ENCODE measurements at regions not wholly inside any gene's neighbourhood (a gene's known extent, or its start where the extent isn't known, plus 50 kb on each side); places are given as distances from the start of the nearest gene placed in this dataset.

DNA sequence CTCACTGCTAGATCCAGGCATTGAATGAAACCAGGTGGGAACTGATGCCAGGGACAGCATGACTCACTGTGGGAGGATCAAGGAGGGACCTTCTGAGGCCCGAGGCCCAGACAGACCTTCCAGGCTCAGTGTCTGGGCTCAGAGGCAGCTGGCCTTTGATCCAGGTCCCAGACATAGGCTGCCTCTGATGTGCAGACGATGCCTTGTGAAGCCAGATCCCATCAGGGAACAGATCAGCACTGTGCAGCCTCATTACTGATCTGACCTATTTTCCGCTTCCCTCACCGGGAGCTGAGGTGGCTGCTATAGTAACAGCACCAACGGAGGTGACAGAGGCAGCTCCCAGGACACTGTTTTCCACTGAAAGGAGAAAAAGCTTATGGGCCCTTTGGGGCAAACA is 399.5 kb downstream of the MATN1 start:
- 80 to 86% methylated on average over 5 of the region's 5 CpGs for WGBS, 2 experiments (ENCODE audit: insufficient coverage in 1 of 2, insufficient read length in 1 of 2)
- peak; percentile 43 for DNase-seq
- no peaks in the 10 kb centered on the region for H3K9me3 Mint-ChIP-seq
- Histone ChIP-seq H3K36me3 (ENCODE audit: control insufficient read depth, insufficient read depth, low read length) (no peaks in the 10 kb centered on the region), H3K9me3 (ENCODE audit: control insufficient read depth, low read length) (no peaks in the 10 kb centered on the region), H3K9ac (ENCODE audit: extremely low read depth, low read length, poor library complexity, severe bottlenecking) (no peak overlapping the region), H3K27me3 (ENCODE audit: control insufficient read depth, insufficient read depth, low read length, poor library complexity, severe bottlenecking) (no peaks in the 10 kb centered on the region), H3K27ac (ENCODE audit: low read depth, low read length) (no peak overlapping the region), H3K4me1 (ENCODE audit: control insufficient read depth, insufficient read depth, low read length) (peaks cover 9% of the 10 kb centered on the region), H3K4me3 (ENCODE audit: low read length) (no peak overlapping the region)
- H3K27me3 Mint-ChIP-seq (ENCODE audit: insufficient read depth): peaks cover 7% of the 10 kb centered on the region
- no peak for TF ChIP-seq CTCF (conservative IDR thresholded peaks at IDR 0.05)
- no peak overlapping the region for H3K4me3 Mint-ChIP-seq
- H3K36me3 Mint-ChIP-seq (ENCODE audit: low read depth): no peaks in the 10 kb centered on the region
- no peak overlapping the region for H3K27ac Mint-ChIP-seq
- H3K4me1 Mint-ChIP-seq: peaks cover 12% of the 10 kb centered on the region

- H3K36me3 ChIP-seq (ENCODE audit: control insufficient read depth, insufficient read depth, low read length): no peaks in the 10 kb centered on the region
- WGBS, 2 experiments (ENCODE audit: insufficient coverage in 1 of 2, insufficient read length in 1 of 2): 92 to 100% methylated on average over 2 to 3 of the region's 3 CpGs
- H3K27ac ChIP-seq (ENCODE audit: low read depth, low read length): no peak overlapping the region
- Mint-ChIP-seq H3K27me3 (ENCODE audit: insufficient read depth) (peaks cover 3% of the 10 kb centered on the region), H3K4me3 (no peak overlapping the region), H3K4me1 (peaks cover 15% of the 10 kb centered on the region), H3K36me3 (ENCODE audit: low read depth) (no peaks in the 10 kb centered on the region), H3K27ac (no peak overlapping the region), H3K9me3 (no peaks in the 10 kb centered on the region)
- TF ChIP-seq CTCF (conservative IDR thresholded peaks at IDR 0.05): no peak
- H3K9me3 ChIP-seq (ENCODE audit: control insufficient read depth, low read length): no peaks in the 10 kb centered on the region
- no peak for DNase-seq
- no peak overlapping the region for H3K9ac ChIP-seq (ENCODE audit: extremely low read depth, low read length, poor library complexity, severe bottlenecking)
- no peak overlapping the region for H3K4me3 ChIP-seq (ENCODE audit: low read length)
- H3K27me3 ChIP-seq (ENCODE audit: control insufficient read depth, insufficient read depth, low read length, poor library complexity, severe bottlenecking): no peaks in the 10 kb centered on the region
- H3K4me1 ChIP-seq (ENCODE audit: control insufficient read depth, insufficient read depth, low read length): peaks cover 9% of the 10 kb centered on the region
Observed at GRCh38 chr1:30323352-30323751, 400.0 kb downstream of the MATN1 start.

GRCh38 chr1:30322859-30323257 is 400.5 kb downstream of the MATN1 start:
- peak overlapping the region; percentile 81 for H3K27ac Mint-ChIP-seq
- no peak overlapping the region for H3K4me3 Mint-ChIP-seq
- peaks cover 3% of the 10 kb centered on the region for H3K27me3 Mint-ChIP-seq (ENCODE audit: insufficient read depth)
- DNase-seq: peak; percentile 79
- H3K36me3 ChIP-seq (ENCODE audit: control insufficient read depth, insufficient read depth, low read length): no peaks in the 10 kb centered on the region
- TF ChIP-seq CTCF (conservative IDR thresholded peaks at IDR 0.05): peak; percentile 67
- H3K4me1 Mint-ChIP-seq: peaks cover 17% of the 10 kb centered on the region
- 81% methylated on average over 3 to 5 of the region's 5 CpGs for WGBS, 2 experiments (ENCODE audit: insufficient coverage in 1 of 2, insufficient read length in 1 of 2)
- H3K4me3 ChIP-seq (ENCODE audit: low read length): no peak overlapping the region
- no peaks in the 10 kb centered on the region for H3K9me3 Mint-ChIP-seq
- H3K27ac ChIP-seq (ENCODE audit: low read depth, low read length): no peak overlapping the region
- no peaks in the 10 kb centered on the region for H3K27me3 ChIP-seq (ENCODE audit: control insufficient read depth, insufficient read depth, low read length, poor library complexity, severe bottlenecking)
- H3K36me3 Mint-ChIP-seq (ENCODE audit: low read depth): no peaks in the 10 kb centered on the region
- H3K4me1 ChIP-seq (ENCODE audit: control insufficient read depth, insufficient read depth, low read length): peaks cover 9% of the 10 kb centered on the region
- H3K9ac ChIP-seq (ENCODE audit: extremely low read depth, low read length, poor library complexity, severe bottlenecking): no peak overlapping the region
- no peaks in the 10 kb centered on the region for H3K9me3 ChIP-seq (ENCODE audit: control insufficient read depth, low read length)

Data from endodermal cell (in vitro differentiated cells).